Neural progenitor cell (in vitro differentiated cells): ENCODE measurements at regions not wholly inside any gene's neighbourhood (a gene's known extent, or its start where the extent isn't known, plus 50 kb on each side); places are given as distances from the start of the nearest gene placed in this dataset.

Experiments
- EZH2 ChIP-seq: fragments of 200-600 bp; sonication (generic); IDR thresholded peaks from 2 replicates; pipeline ENCODE4 v1.6.1; 2017; ENCODE audit warnings: antibody characterized with exemption, mild to moderate bottlenecking, moderate library complexity
- TF ChIP-seq, protein P1 (sequence below): fragments of 200-600 bp; sonication (generic); IDR thresholded peaks from 2 replicates; pipeline ENCODE4 v1.5.1; 2017; ENCODE audit warnings: antibody characterized with exemption, mild to moderate bottlenecking

DNA sequence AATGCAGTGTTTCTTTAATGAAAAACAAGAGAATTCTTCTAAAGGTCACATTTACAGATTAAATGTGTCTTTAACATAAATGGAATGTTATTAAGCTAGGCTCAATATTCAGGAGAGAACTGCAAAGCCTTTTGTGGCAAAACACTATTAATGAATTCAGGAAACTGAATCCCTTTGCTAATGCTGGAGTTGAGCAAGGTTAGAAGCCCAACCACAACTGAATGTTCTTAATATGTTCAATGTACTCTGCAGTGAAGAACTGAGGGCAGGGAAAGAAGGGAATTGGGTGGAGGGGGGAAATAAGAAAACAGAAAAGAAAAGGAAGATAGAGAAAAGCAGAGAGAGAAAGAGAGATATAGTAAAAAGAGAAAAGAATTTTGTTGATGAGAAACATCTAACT lies 276.7 kb upstream of the TMEM161B start:
- TF ChIP-seq, protein P1, sequence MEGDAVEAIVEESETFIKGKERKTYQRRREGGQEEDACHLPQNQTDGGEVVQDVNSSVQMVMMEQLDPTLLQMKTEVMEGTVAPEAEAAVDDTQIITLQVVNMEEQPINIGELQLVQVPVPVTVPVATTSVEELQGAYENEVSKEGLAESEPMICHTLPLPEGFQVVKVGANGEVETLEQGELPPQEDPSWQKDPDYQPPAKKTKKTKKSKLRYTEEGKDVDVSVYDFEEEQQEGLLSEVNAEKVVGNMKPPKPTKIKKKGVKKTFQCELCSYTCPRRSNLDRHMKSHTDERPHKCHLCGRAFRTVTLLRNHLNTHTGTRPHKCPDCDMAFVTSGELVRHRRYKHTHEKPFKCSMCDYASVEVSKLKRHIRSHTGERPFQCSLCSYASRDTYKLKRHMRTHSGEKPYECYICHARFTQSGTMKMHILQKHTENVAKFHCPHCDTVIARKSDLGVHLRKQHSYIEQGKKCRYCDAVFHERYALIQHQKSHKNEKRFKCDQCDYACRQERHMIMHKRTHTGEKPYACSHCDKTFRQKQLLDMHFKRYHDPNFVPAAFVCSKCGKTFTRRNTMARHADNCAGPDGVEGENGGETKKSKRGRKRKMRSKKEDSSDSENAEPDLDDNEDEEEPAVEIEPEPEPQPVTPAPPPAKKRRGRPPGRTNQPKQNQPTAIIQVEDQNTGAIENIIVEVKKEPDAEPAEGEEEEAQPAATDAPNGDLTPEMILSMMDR = no peak
- TF ChIP-seq EZH2 = no peak
